Endothelial cell of umbilical vein (primary cell): ENCODE measurements at regions not wholly inside any gene's neighbourhood (a gene's known extent, or its start where the extent isn't known, plus 50 kb on each side); places are given as distances from the start of the nearest gene placed in this dataset.

Experiments used
- FOS ChIP-seq: IDR thresholded peaks from 2 replicates; pipeline ENCODE4 v1.6.1; 2011; ENCODE audit warnings: mild to moderate bottlenecking, low read length, moderate library complexity, borderline replicate concordance; ENCODE audit not compliant: insufficient read depth
- POLR2A ChIP-seq: IDR thresholded peaks from 2 replicates; pipeline ENCODE4 v1.6.1; 2012; ENCODE audit warnings: low read depth, mild to moderate bottlenecking, control low read depth, low read length
- POLR2AphosphoS5 ChIP-seq: IDR thresholded peaks from 2 replicates; pipeline ENCODE4 v1.6.1; 2012; ENCODE audit warnings: low read depth, mild to moderate bottlenecking, control low read depth, low read length, moderate library complexity; ENCODE audit not compliant: insufficient read depth
- TF ChIP-seq, protein P1 (sequence below), 2 donors: IDR thresholded peaks; 1 replicate in 1 of 2; 2 replicates in 1 of 2; pipeline ENCODE4 v1.5.1; 2011; ENCODE audit warnings: low read length in 2 of 2, mild to moderate bottlenecking in 2 of 2, moderate library complexity in 2 of 2, control low read depth in 1 of 2, inconsistent platforms in 1 of 2, low read depth in 1 of 2; ENCODE audit not compliant: insufficient read depth in 1 of 2; ENCODE audit errors: extremely low read depth in 1 of 2

DNA sequence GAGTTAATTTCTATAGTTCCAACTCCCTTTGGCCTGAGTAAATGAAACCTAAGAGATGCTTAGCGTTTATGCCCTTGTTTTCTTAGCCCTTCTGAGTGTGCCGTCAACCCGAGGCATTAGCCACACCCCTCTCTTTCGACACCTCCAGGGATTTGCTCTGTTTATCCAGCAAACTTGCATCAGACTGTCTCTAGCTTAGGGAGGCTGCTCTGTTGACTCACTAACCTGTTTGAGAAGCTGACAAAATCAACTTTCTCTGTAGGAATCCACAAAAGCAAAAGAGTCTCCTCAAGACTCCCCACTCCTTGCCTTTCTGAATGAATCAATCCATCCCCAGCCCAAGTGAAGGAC, 317.6 kb downstream of the TNS1 start:
- TF ChIP-seq POLR2AphosphoS5 (no peak), POLR2A (no peak), FOS (no peak)
- TF ChIP-seq, protein P1, sequence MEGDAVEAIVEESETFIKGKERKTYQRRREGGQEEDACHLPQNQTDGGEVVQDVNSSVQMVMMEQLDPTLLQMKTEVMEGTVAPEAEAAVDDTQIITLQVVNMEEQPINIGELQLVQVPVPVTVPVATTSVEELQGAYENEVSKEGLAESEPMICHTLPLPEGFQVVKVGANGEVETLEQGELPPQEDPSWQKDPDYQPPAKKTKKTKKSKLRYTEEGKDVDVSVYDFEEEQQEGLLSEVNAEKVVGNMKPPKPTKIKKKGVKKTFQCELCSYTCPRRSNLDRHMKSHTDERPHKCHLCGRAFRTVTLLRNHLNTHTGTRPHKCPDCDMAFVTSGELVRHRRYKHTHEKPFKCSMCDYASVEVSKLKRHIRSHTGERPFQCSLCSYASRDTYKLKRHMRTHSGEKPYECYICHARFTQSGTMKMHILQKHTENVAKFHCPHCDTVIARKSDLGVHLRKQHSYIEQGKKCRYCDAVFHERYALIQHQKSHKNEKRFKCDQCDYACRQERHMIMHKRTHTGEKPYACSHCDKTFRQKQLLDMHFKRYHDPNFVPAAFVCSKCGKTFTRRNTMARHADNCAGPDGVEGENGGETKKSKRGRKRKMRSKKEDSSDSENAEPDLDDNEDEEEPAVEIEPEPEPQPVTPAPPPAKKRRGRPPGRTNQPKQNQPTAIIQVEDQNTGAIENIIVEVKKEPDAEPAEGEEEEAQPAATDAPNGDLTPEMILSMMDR (IDR thresholded peaks at IDR 0.05; ENCODE audit: extremely low read depth in 1 of 2, insufficient read depth in 1 of 2, low read depth in 1 of 2, low read length in 2 of 2) = no peak
